ENCODE measurements at regions not wholly inside any gene's neighbourhood (a gene's known extent, or its start where the extent isn't known, plus 50 kb on each side); places are given as distances from the start of the nearest gene placed in this dataset.

GRCh38 chr6:134844120-134844519 lies 105.8 kb downstream of the ALDH8A1 start:
- 0% methylated on average over 2 of the region's 2 CpGs for WGBS (ENCODE audit: insufficient coverage, low coverage, missing lambda C conversion rate)
- ChIA-PET CTCF (ENCODE audit: low intra/inter-chr PET ratio) (no interaction called here), POLR2A (no interaction called here)
- DNase-seq (ENCODE audit: extremely low read depth in 1 of 4, low spot score in 3 of 4) (no peak), FAIRE-seq (no peak), ATAC-seq (no peak)
- Histone ChIP-seq H3K27ac (ENCODE audit: extremely low read depth, low read depth, low read length) (no peak overlapping the region), H3K9ac (ENCODE audit: insufficient read depth in 1 of 2, low read depth in 2 of 2, low read length in 2 of 2) (no peak overlapping the region), H3K4me2 (ENCODE audit: insufficient read depth, low read length) (no peak overlapping the region), H3K4me1 (replicated peaks in 1 of 2; ENCODE audit: control insufficient read depth in 2 of 2, insufficient read depth in 2 of 2, low read length in 2 of 2) (no peaks in the 10 kb centered on the region), H3K9me3 (replicated peaks; ENCODE audit: control insufficient read depth, insufficient read depth, low read depth, low read length) (no peaks in the 10 kb centered on the region), H3K79me2 (ENCODE audit: control insufficient read depth, insufficient read depth, low read length) (no peaks in the 10 kb centered on the region), H2AFZ (ENCODE audit: low read depth, low read length) (no peak overlapping the region), H3K36me3 (ENCODE audit: control insufficient read depth, insufficient read depth, low read length) (no peaks in the 10 kb centered on the region), H4K20me1 (replicated peaks; ENCODE audit: control insufficient read depth, insufficient read depth, low read length) (0 out of 2 replicates have a peak, but pooled peaks cover 4% of the 10 kb centered on the region), H3K9me1 (ENCODE audit: control insufficient read depth, insufficient read depth, low read length) (no peaks in the 10 kb centered on the region), H3K4me3 (no peak overlapping the region), H3K27me3 (ENCODE audit: control insufficient read depth in 2 of 2, insufficient read depth in 2 of 2, low read length in 2 of 2) (peaks cover 28 to 45% of the 10 kb centered on the region in 2 experiments)
- TF ChIP-seq ZNF316 (IDR thresholded peaks at IDR 0.05) (peak; percentile 20; the same call in 1 of the 2 replicates), RBM17 (IDR thresholded peaks at IDR 0.05; ENCODE audit: borderline replicate concordance, low read depth, low read length) (no peak)
- in situ Hi-C loops (cut with MboI) = no loop called here
- intact Hi-C loops (cut with micrococcal nuclease) = no loop called here
- BruUV-seq (replicated peaks) = no TSS peak

GRCh38 chr6:134840086-134840867 lies 109.6 kb downstream of the ALDH8A1 start:
- H3K36me3 ChIP-seq (ENCODE audit: control insufficient read depth, insufficient read depth, low read length) = no peaks in the 10 kb centered on the region
- intact Hi-C loops (cut with micrococcal nuclease) (no loop called here), in situ Hi-C loops (cut with MboI) (no loop called here)
- H3K9me3 ChIP-seq (replicated peaks; ENCODE audit: control insufficient read depth, insufficient read depth, low read depth, low read length) = no peaks in the 10 kb centered on the region
- H3K27me3 ChIP-seq (ENCODE audit: control insufficient read depth in 2 of 2, insufficient read depth in 2 of 2, low read length in 2 of 2) = peaks cover 16 to 22% of the 10 kb centered on the region in 2 experiments; a peak in 4 of 5 replicates
- ChIA-PET CTCF (ENCODE audit: low intra/inter-chr PET ratio) (no interaction called here), POLR2A (no interaction called here)
- no peaks in the 10 kb centered on the region for H3K79me2 ChIP-seq (ENCODE audit: control insufficient read depth, insufficient read depth, low read length)
- FAIRE-seq = no peak
- H3K4me1 ChIP-seq (replicated peaks in 1 of 2; ENCODE audit: control insufficient read depth in 2 of 2, insufficient read depth in 2 of 2, low read length in 2 of 2) = no peaks in the 10 kb centered on the region
- no peak for DNase-seq (ENCODE audit: extremely low read depth in 1 of 4, low spot score in 3 of 4)
- ATAC-seq = no peak
- H3K4me2 ChIP-seq (ENCODE audit: insufficient read depth, low read length) = no peak overlapping the region
- no peak overlapping the region for H2AFZ ChIP-seq (ENCODE audit: low read depth, low read length)
- H3K27ac ChIP-seq (ENCODE audit: extremely low read depth, low read depth, low read length) = no peak overlapping the region
- 0 out of 2 replicates have a peak, but pooled peaks cover 4% of the 10 kb centered on the region for H4K20me1 ChIP-seq (replicated peaks; ENCODE audit: control insufficient read depth, insufficient read depth, low read length)
- 0% methylated on average over 7 of the region's 7 CpGs for WGBS (ENCODE audit: insufficient coverage, low coverage, missing lambda C conversion rate)
- no peak overlapping the region for H3K9ac ChIP-seq (ENCODE audit: insufficient read depth in 1 of 2, low read depth in 2 of 2, low read length in 2 of 2)
- no peak overlapping the region for H3K4me3 ChIP-seq
- no TSS peak for BruUV-seq (replicated peaks)
- no peaks in the 10 kb centered on the region for H3K9me1 ChIP-seq (ENCODE audit: control insufficient read depth, insufficient read depth, low read length)
- no peak for TF ChIP-seq CCAR2 (IDR thresholded peaks at IDR 0.05; ENCODE audit: low read depth, low read length)
- TF ChIP-seq YBX1 (IDR thresholded peaks at IDR 0.05) = no peak
- no peak for TF ChIP-seq MEIS2 (IDR thresholded peaks at IDR 0.05; ENCODE audit: partially characterized antibody)
- TF ChIP-seq BMI1 (IDR thresholded peaks at IDR 0.05; ENCODE audit: low read length) = no peak
- TF ChIP-seq CEBPZ (IDR thresholded peaks at IDR 0.05; ENCODE audit: borderline replicate concordance, low read depth, low read length) = no peak
